HG03039 (cell line): ENCODE measurements at regions not wholly inside any gene's neighbourhood (a gene's known extent, or its start where the extent isn't known, plus 50 kb on each side); places are given as distances from the start of the nearest gene placed in this dataset.

Experiments used
- ATAC-seq: cut with Tn5 transposase; IDR thresholded peaks from one replicate; pipeline ENCODE4 v1.9.1; 2021; ENCODE audit warnings: mild to moderate bottlenecking, moderate library complexity; ENCODE audit not compliant: unreplicated experiment

GRCh38 chr1:201589186-201589585 is 50.3 kb downstream of the NAV1 start:
- no peak for ATAC-seq

GRCh38 chr1:201590474-201590873 is 51.5 kb downstream of the NAV1 start:
- no peak for ATAC-seq

GRCh38 chr1:201591348-201591747 is 52.4 kb downstream of the NAV1 start:
- no peak for ATAC-seq

GRCh38 chr1:201591981-201592380 is 53.1 kb downstream of the NAV1 start:
- ATAC-seq, result no peak

GRCh38 chr1:201593200-201593921 is 54.4 kb downstream of the NAV1 start:
- no peak for ATAC-seq

- ATAC-seq, result no peak
These were observed 55.8 kb downstream of the NAV1 start for GRCh38 chr1:201594575-201595245.

GRCh38 chr1:201595381-201595780 is 56.5 kb downstream of the NAV1 start:
- no peak for ATAC-seq

- no peak for ATAC-seq
These were observed 57.4 kb downstream of the NAV1 start for GRCh38 chr1:201596101-201596868.

GRCh38 chr1:201597551-201598230 is 58.8 kb downstream of the NAV1 start:
- ATAC-seq, result no peak

- no peak for ATAC-seq
These were observed 59.5 kb downstream of the NAV1 start for GRCh38 chr1:201598396-201598795.

GRCh38 chr1:201598973-201599372 is 60.0 kb downstream of the NAV1 start:
- no peak for ATAC-seq

GRCh38 chr1:201599548-201599947 is 60.6 kb downstream of the NAV1 start:
- ATAC-seq, result no peak

GRCh38 chr1:201602413-201603265 is 63.7 kb downstream of the NAV1 start:
- ATAC-seq, result no peak

GRCh38 chr1:201603613-201604232 is 64.8 kb downstream of the NAV1 start:
- no peak for ATAC-seq

- ATAC-seq, result no peak
These were observed 66.6 kb downstream of the NAV1 start for GRCh38 chr1:201605385-201606010.

- no peak for ATAC-seq
These were observed 67.2 kb downstream of the NAV1 start for GRCh38 chr1:201606096-201606495.

GRCh38 chr1:201606623-201607022 is 67.7 kb downstream of the NAV1 start:
- no peak for ATAC-seq

GRCh38 chr1:201608635-201609395 is 69.9 kb downstream of the NAV1 start:
- no peak for ATAC-seq
